OCI-LY3 (cell line): ENCODE measurements at regions not wholly inside any gene's neighbourhood (a gene's known extent, or its start where the extent isn't known, plus 50 kb on each side); places are given as distances from the start of the nearest gene placed in this dataset.

Experiments used
- CTCF ChIP-seq: fragments of 200-600, 300-600 bp; sonication (generic); IDR thresholded peaks from 2 replicates; pipeline ENCODE4 v1.5.1; 2014; ENCODE audit warnings: antibody characterized with exemption, low read length, low read depth
- EZH2phosphoT487 ChIP-seq: fragments of 200-600 bp; shearing (Covaris generic); IDR thresholded peaks from 2 replicates; pipeline ENCODE4 v1.6.1; 2018; ENCODE audit warnings: antibody characterized with exemption, mixed run types, low read depth

GRCh38 chr14:98834119-98834518, 437.9 kb downstream of the BCL11B start:
- TF ChIP-seq CTCF (no peak), EZH2phosphoT487 (no peak)
